ENCODE measurements at regions not wholly inside any gene's neighbourhood (a gene's known extent, or its start where the extent isn't known, plus 50 kb on each side); places are given as distances from the start of the nearest gene placed in this dataset.
"Not testable (repeated sequence)": the region's sequence is repeated elsewhere in the genome, so short reads cannot be mapped to it uniquely, and the experiment has no call there.

GRCh38 chr2:176578292-176578691 lies 309.1 kb downstream of the MTX2 start:
- not testable (repeated sequence) for TF ChIP-seq CTCF (IDR thresholded peaks at IDR 0.05); POLR2AphosphoS5 (IDR thresholded peaks at IDR 0.05; ENCODE audit: low read depth, low read length); REST (IDR thresholded peaks at IDR 0.05; ENCODE audit: insufficient read depth in 1 of 2, low read depth in 2 of 2, low read length in 1 of 2)
